Endothelial cell of umbilical vein (primary cell): ENCODE measurements at regions not wholly inside any gene's neighbourhood (a gene's known extent, or its start where the extent isn't known, plus 50 kb on each side); places are given as distances from the start of the nearest gene placed in this dataset.

Source experiments
- BruUV-seq: library from RNA; stranded (reverse); fragments of 400-500 nt; replicated peaks from 2 replicates; lab custom pipeline; 2021; lab: Mats Ljungman, UMichigan
- CTCF ChIA-PET: fragments of 300-600, 350-600 bp; sonication (Branson Sonifier 250); formaldehyde crosslinking; loops from one replicate; lab custom pipeline; 2021; ENCODE audit warnings: antibody characterized with exemption, inconsistent platforms; lab: Charles Lee
- POLR2A ChIA-PET: fragments of 300-600, 350-600 bp; sonication (Branson Sonifier 250); formaldehyde crosslinking; loops from one replicate; lab custom pipeline; 2021; ENCODE audit warnings: antibody characterized with exemption, inconsistent platforms; lab: Charles Lee
- DNase-seq: peaks from one replicate; pipeline ENCODE4 v3.0.0-alpha.2; 2011; ENCODE audit warnings: low read depth, low spot score
- FAIRE-seq: peaks from 2 replicates; lab custom pipeline; 2011; peaks lifted over from hg19 to GRCh38; lab: Jason Lieb, UNC
- H2AFZ ChIP-seq: 2 replicates; pipeline ENCODE4 v1.6.0; 2012; ENCODE audit warnings: low read depth, low read length, control low read depth, inconsistent platforms
- H3K27ac ChIP-seq: 2 replicates; pipeline ENCODE4 v1.5.1; 2011; ENCODE audit warnings: low read depth, mild to moderate bottlenecking, control low read depth, low read length, moderate library complexity; ENCODE audit not compliant: insufficient read depth
- H3K27me3 ChIP-seq, 2 experiments: 2 replicates each; pipeline versions ENCODE4 v1.6.0 to v1.6.1; 2011; ENCODE audit warnings: low read length in 2 of 2, mixed read lengths in 1 of 2; ENCODE audit not compliant: control insufficient read depth in 2 of 2, insufficient read depth in 2 of 2
- H3K36me3 ChIP-seq, 2 experiments: 2 replicates in 1 of 2; 3 replicates in 1 of 2; pipeline ENCODE4 v1.5.1; 2011; ENCODE audit warnings: low read length in 2 of 2, mild to moderate bottlenecking in 1 of 2, moderate library complexity in 1 of 2; ENCODE audit not compliant: control insufficient read depth in 2 of 2, insufficient read depth in 2 of 2; ENCODE audit errors: extremely low read depth in 1 of 2
- H3K4me1 ChIP-seq: 3 replicates; pipeline ENCODE4 v1.5.1; 2011; ENCODE audit warnings: mild to moderate bottlenecking, low read length; ENCODE audit not compliant: control insufficient read depth, insufficient read depth; ENCODE audit errors: extremely low read depth
- H3K4me2 ChIP-seq: 2 replicates; pipeline ENCODE4 v1.6.1; 2011; ENCODE audit warnings: low read length, control low read depth, mixed read lengths; ENCODE audit not compliant: insufficient read depth
- H3K4me3 ChIP-seq, 3 experiments: fragments of 200-600 bp in 1 of 3; sonication (generic), shearing (Covaris generic) in 1 of 3; replicated peaks in 1 of 3; 2 replicates each; pipeline ENCODE4 v1.5.1; 2011 to 2016; ENCODE audit warnings: control low read depth in 3 of 3, low read length in 3 of 3, mild to moderate bottlenecking in 2 of 3, inconsistent platforms in 1 of 3, low read depth in 1 of 3, moderate library complexity in 1 of 3; ENCODE audit not compliant: insufficient read depth in 1 of 3
- H3K79me2 ChIP-seq: 2 replicates; pipeline ENCODE4 v1.6.0; 2012; ENCODE audit warnings: low read length, inconsistent platforms; ENCODE audit not compliant: control insufficient read depth, insufficient read depth
- H3K9ac ChIP-seq: replicated peaks from 2 replicates; pipeline ENCODE3; 2011; ENCODE audit warnings: low read length, control low read depth; ENCODE audit not compliant: insufficient read depth; ENCODE audit errors: extremely low read depth
- H3K9me1 ChIP-seq: replicated peaks from 3 replicates; pipeline ENCODE4 v1.6.0; 2011; ENCODE audit warnings: mild to moderate bottlenecking, low read length; ENCODE audit not compliant: control insufficient read depth, insufficient read depth; ENCODE audit errors: extremely low read depth
- H3K9me3 ChIP-seq: replicated peaks from 2 replicates; pipeline ENCODE4 v1.5.1; 2012; ENCODE audit warnings: low read length, inconsistent platforms; ENCODE audit not compliant: control insufficient read depth, insufficient read depth
- H4K20me1 ChIP-seq: replicated peaks from 2 replicates; pipeline ENCODE3; 2011; ENCODE audit warnings: mild to moderate bottlenecking, low read length; ENCODE audit not compliant: control insufficient read depth, insufficient read depth; ENCODE audit errors: extremely low read depth
- EZH2 ChIP-seq: IDR thresholded peaks from 2 replicates; pipeline ENCODE4 v1.6.1; 2012; ENCODE audit warnings: borderline replicate concordance, low read depth, mild to moderate bottlenecking, moderate library complexity, low read length, inconsistent platforms; ENCODE audit not compliant: severe bottlenecking
- FOS ChIP-seq: IDR thresholded peaks from 2 replicates; pipeline ENCODE4 v1.6.1; 2011; ENCODE audit warnings: mild to moderate bottlenecking, low read length, moderate library complexity, borderline replicate concordance; ENCODE audit not compliant: insufficient read depth
- GATA2 ChIP-seq: IDR thresholded peaks from 2 replicates; pipeline ENCODE4 v1.7.0; 2011; ENCODE audit warnings: low read depth, mild to moderate bottlenecking, moderate library complexity, mixed read lengths, low read length; ENCODE audit not compliant: insufficient read length, insufficient read depth
- JUN ChIP-seq: IDR thresholded peaks from 2 replicates; pipeline ENCODE4 v1.6.1; 2011; ENCODE audit warnings: borderline replicate concordance, low read depth; ENCODE audit not compliant: insufficient read length, insufficient read depth
- MYC ChIP-seq: IDR thresholded peaks from one replicate; pipeline ENCODE4 v1.6.1; 2011; ENCODE audit warnings: mild to moderate bottlenecking, low read depth, low read length
- POLR2A ChIP-seq: IDR thresholded peaks from 2 replicates; pipeline ENCODE4 v1.6.1; 2012; ENCODE audit warnings: low read depth, mild to moderate bottlenecking, control low read depth, low read length
- POLR2AphosphoS5 ChIP-seq: IDR thresholded peaks from 2 replicates; pipeline ENCODE4 v1.6.1; 2012; ENCODE audit warnings: low read depth, mild to moderate bottlenecking, control low read depth, low read length, moderate library complexity; ENCODE audit not compliant: insufficient read depth
- dilution Hi-C: fragments of 300-500 bp; cut with MboI; formaldehyde crosslinking; loops from one replicate; pipeline ENCODE4 v1.15.0; 2019; ENCODE audit warnings: low sequenced_read_pairs; ENCODE audit not compliant: extremely low pct_ligation_motif_present
- intact Hi-C: fragments of 100-400 bp; cut with micrococcal nuclease; formaldehyde crosslinking; loops from one replicate; pipeline ENCODE4 v1.10.0; 2022
- TF ChIP-seq, protein P1 (sequence below), 2 donors: IDR thresholded peaks; 1 replicate in 1 of 2; 2 replicates in 1 of 2; pipeline ENCODE4 v1.5.1; 2011; ENCODE audit warnings: low read length in 2 of 2, mild to moderate bottlenecking in 2 of 2, moderate library complexity in 2 of 2, control low read depth in 1 of 2, inconsistent platforms in 1 of 2, low read depth in 1 of 2; ENCODE audit not compliant: insufficient read depth in 1 of 2; ENCODE audit errors: extremely low read depth in 1 of 2
- TF ChIP-seq, protein P2 (sequence below): IDR thresholded peaks from 2 replicates; pipeline ENCODE4 v1.6.1; 2011; ENCODE audit not compliant: insufficient read depth, insufficient read length

DNA sequence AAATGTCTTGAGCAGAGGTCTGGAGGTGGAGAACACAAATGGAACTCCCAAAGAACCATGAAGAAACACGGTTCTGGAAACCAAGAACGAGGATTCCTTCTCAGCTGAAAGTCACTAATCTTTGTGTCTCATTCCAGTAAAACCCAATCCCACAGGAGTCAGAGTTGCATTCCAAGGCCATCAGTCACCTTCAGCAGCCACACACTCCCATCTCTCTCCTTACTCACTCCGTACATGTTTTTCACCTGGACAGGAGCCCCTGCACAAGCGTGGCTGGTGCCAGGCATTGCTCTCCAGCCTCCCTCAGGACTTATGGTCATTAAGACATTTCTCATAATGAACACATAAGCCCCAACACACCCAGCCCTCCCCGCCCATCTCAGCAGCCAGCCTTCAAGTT, 175.4 kb upstream of the SIX2 start:
- Histone ChIP-seq H2AFZ (no peak overlapping the region), H3K27ac (no peak overlapping the region), H3K9me3 (no peaks in the 10 kb centered on the region), H3K9ac (no peak overlapping the region), H3K27me3 (no peaks in the 10 kb centered on the region), H3K36me3 (no peaks in the 10 kb centered on the region), H3K4me3 (no peak overlapping the region), H3K9me1 (no peaks in the 10 kb centered on the region), H4K20me1 (no peaks in the 10 kb centered on the region), H3K79me2 (no peaks in the 10 kb centered on the region), H3K4me1 (no peaks in the 10 kb centered on the region), H3K4me2 (no peak overlapping the region)
- dilution Hi-C loops, result no loop called here
- ChIA-PET POLR2A (no interaction called here), CTCF (interaction anchor here (2.0 kb wide), 1 partner anchor 11 kb away, joined by 6 read pairs; no protein-coding TSS in a partner anchor)
- FAIRE-seq (no peak), DNase-seq (no peak)
- intact Hi-C loops, result no loop called here
- TF ChIP-seq, protein P1, sequence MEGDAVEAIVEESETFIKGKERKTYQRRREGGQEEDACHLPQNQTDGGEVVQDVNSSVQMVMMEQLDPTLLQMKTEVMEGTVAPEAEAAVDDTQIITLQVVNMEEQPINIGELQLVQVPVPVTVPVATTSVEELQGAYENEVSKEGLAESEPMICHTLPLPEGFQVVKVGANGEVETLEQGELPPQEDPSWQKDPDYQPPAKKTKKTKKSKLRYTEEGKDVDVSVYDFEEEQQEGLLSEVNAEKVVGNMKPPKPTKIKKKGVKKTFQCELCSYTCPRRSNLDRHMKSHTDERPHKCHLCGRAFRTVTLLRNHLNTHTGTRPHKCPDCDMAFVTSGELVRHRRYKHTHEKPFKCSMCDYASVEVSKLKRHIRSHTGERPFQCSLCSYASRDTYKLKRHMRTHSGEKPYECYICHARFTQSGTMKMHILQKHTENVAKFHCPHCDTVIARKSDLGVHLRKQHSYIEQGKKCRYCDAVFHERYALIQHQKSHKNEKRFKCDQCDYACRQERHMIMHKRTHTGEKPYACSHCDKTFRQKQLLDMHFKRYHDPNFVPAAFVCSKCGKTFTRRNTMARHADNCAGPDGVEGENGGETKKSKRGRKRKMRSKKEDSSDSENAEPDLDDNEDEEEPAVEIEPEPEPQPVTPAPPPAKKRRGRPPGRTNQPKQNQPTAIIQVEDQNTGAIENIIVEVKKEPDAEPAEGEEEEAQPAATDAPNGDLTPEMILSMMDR (IDR thresholded peaks at IDR 0.05; ENCODE audit: extremely low read depth in 1 of 2, insufficient read depth in 1 of 2, low read depth in 1 of 2, low read length in 2 of 2), result no peak
- TF ChIP-seq FOS, result no peak
- TF ChIP-seq, protein P2, sequence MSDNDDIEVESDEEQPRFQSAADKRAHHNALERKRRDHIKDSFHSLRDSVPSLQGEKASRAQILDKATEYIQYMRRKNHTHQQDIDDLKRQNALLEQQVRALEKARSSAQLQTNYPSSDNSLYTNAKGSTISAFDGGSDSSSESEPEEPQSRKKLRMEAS, result no peak
- no peak for TF ChIP-seq GATA2
- TF ChIP-seq POLR2AphosphoS5, result no peak
- TF ChIP-seq POLR2A, result no peak
- TF ChIP-seq JUN, result no peak
- no peak for TF ChIP-seq EZH2
- TF ChIP-seq MYC, result no peak
- BruUV-seq, result no TSS peak
